ENCODE measurements at regions not wholly inside any gene's neighbourhood (a gene's known extent, or its start where the extent isn't known, plus 50 kb on each side); places are given as distances from the start of the nearest gene placed in this dataset.

- ChIA-PET POLR2A (no interaction called here), CTCF (no interaction called here)
- Histone ChIP-seq H3K9me3 (ENCODE audit: control insufficient read depth in 1 of 2, insufficient read depth in 1 of 2, low read length in 2 of 2) (no peaks in the 10 kb centered on the region), H3K27me3 (ENCODE audit: control insufficient read depth in 1 of 2, insufficient read depth in 2 of 2, low read length in 2 of 2) (no peaks in the 10 kb centered on the region), H3K36me3 (ENCODE audit: insufficient read depth, low read length) (no peaks in the 10 kb centered on the region), H3K27ac (ENCODE audit: low read depth in 1 of 2, low read length in 2 of 2) (no peak overlapping the region), H3K4me1 (ENCODE audit: insufficient read depth, low read length) (no peaks in the 10 kb centered on the region), H3K4me3 (ENCODE audit: low read length) (no peak overlapping the region)
- ATAC-seq (ENCODE audit: poor library complexity) (no peak), DNase-seq (no peak)
- no peak for TF ChIP-seq CTCF (IDR thresholded peaks at IDR 0.05)
- H3K27me3 Mint-ChIP-seq: no peaks in the 10 kb centered on the region
- H3K27ac Mint-ChIP-seq: no peak overlapping the region
- intact Hi-C loops (cut with DNase I, micrococcal nuclease): no loop called here
- H3K4me1 Mint-ChIP-seq (ENCODE audit: low read depth): no peaks in the 10 kb centered on the region
- H3K9me3 Mint-ChIP-seq: no peaks in the 10 kb centered on the region
- H3K4me3 Mint-ChIP-seq: no peak overlapping the region
- no peaks in the 10 kb centered on the region for H3K36me3 Mint-ChIP-seq (ENCODE audit: low read depth)
These were observed 220.2 kb downstream of the BCL11A start for GRCh38 chr2:60333264-60333663.

- TF ChIP-seq CTCF (IDR thresholded peaks at IDR 0.05): no peak
- H3K4me3 ChIP-seq (ENCODE audit: low read length): no peak overlapping the region
- H3K27ac Mint-ChIP-seq: no peak overlapping the region
- no peaks in the 10 kb centered on the region for H3K4me1 Mint-ChIP-seq (ENCODE audit: low read depth)
- no peak overlapping the region for H3K27ac ChIP-seq (ENCODE audit: low read depth in 1 of 2, low read length in 2 of 2)
- DNase-seq (no peak), ATAC-seq (ENCODE audit: poor library complexity) (no peak)
- no peaks in the 10 kb centered on the region for H3K36me3 Mint-ChIP-seq (ENCODE audit: low read depth)
- CTCF ChIA-PET: no interaction called here
- intact Hi-C loops (cut with DNase I, micrococcal nuclease): no loop called here
- no peaks in the 10 kb centered on the region for H3K27me3 ChIP-seq (ENCODE audit: control insufficient read depth in 1 of 2, insufficient read depth in 2 of 2, low read length in 2 of 2)
- H3K9me3 ChIP-seq (ENCODE audit: control insufficient read depth in 1 of 2, insufficient read depth in 1 of 2, low read length in 2 of 2): no peaks in the 10 kb centered on the region
- no peak overlapping the region for H3K4me3 Mint-ChIP-seq
- POLR2A ChIA-PET: no interaction called here
- no peaks in the 10 kb centered on the region for H3K27me3 Mint-ChIP-seq
- H3K36me3 ChIP-seq (ENCODE audit: insufficient read depth, low read length): no peaks in the 10 kb centered on the region
- H3K9me3 Mint-ChIP-seq: no peaks in the 10 kb centered on the region
- no peaks in the 10 kb centered on the region for H3K4me1 ChIP-seq (ENCODE audit: insufficient read depth, low read length)
These were observed 222.2 kb downstream of the BCL11A start for GRCh38 chr2:60331115-60331809.

- Histone ChIP-seq H3K36me3 (ENCODE audit: insufficient read depth, low read length) (no peaks in the 10 kb centered on the region), H3K27ac (ENCODE audit: low read depth in 1 of 2, low read length in 2 of 2) (no peak overlapping the region), H3K4me1 (ENCODE audit: insufficient read depth, low read length) (no peaks in the 10 kb centered on the region), H3K9me3 (ENCODE audit: control insufficient read depth in 1 of 2, insufficient read depth in 1 of 2, low read length in 2 of 2) (peaks cover 0 to 3% of the 10 kb centered on the region in 2 experiments), H3K4me3 (ENCODE audit: low read length) (no peak overlapping the region), H3K27me3 (ENCODE audit: control insufficient read depth in 1 of 2, insufficient read depth in 2 of 2, low read length in 2 of 2) (no peaks in the 10 kb centered on the region)
- Mint-ChIP-seq H3K9me3 (peaks cover 5% of the 10 kb centered on the region), H3K4me3 (no peak overlapping the region), H3K36me3 (ENCODE audit: low read depth) (no peaks in the 10 kb centered on the region), H3K4me1 (ENCODE audit: low read depth) (no peaks in the 10 kb centered on the region), H3K27ac (no peak overlapping the region), H3K27me3 (no peaks in the 10 kb centered on the region)
- no peak for ATAC-seq (ENCODE audit: poor library complexity)
- TF ChIP-seq CTCF (IDR thresholded peaks at IDR 0.05): no peak
- POLR2A ChIA-PET: no interaction called here
- CTCF ChIA-PET: no interaction called here
- DNase-seq: no peak
- intact Hi-C loops (cut with DNase I, micrococcal nuclease): no loop called here
These were observed 224.2 kb downstream of the BCL11A start for GRCh38 chr2:60329225-60329624.

All from CD4-positive, alpha-beta T cell (primary cell).